ENCODE measurements at regions not wholly inside any gene's neighbourhood (a gene's known extent, or its start where the extent isn't known, plus 50 kb on each side); places are given as distances from the start of the nearest gene placed in this dataset.
"Not testable (repeated sequence)": the region's sequence is repeated elsewhere in the genome, so short reads cannot be mapped to it uniquely, and the experiment has no call there.

GRCh38 chr10:34013235-34013634 is 678.8 kb upstream of the NRP1 start:
- FAIRE-seq = no peak

- no peak for FAIRE-seq
These were observed 676.4 kb upstream of the NRP1 start for GRCh38 chr10:34010891-34011290.

GRCh38 chr10:34010228-34010627 is 675.8 kb upstream of the NRP1 start:
- FAIRE-seq = not testable (repeated sequence)

GRCh38 chr10:34008656-34009055 is 674.2 kb upstream of the NRP1 start:
- FAIRE-seq = no peak

GRCh38 chr10:34006471-34006870 is 672.0 kb upstream of the NRP1 start:
- no peak for FAIRE-seq

- no peak for FAIRE-seq
These were observed 669.1 kb upstream of the NRP1 start for GRCh38 chr10:34003561-34003960.

- no peak for FAIRE-seq
These were observed 668.4 kb upstream of the NRP1 start for GRCh38 chr10:34002896-34003295.

- FAIRE-seq = no peak
These were observed 667.4 kb upstream of the NRP1 start for GRCh38 chr10:34001831-34002230.

GRCh38 chr10:34001087-34001580 is 666.7 kb upstream of the NRP1 start:
- peak; percentile 76 for FAIRE-seq

GRCh38 chr10:33993917-33994316 is 659.5 kb upstream of the NRP1 start:
- no peak for FAIRE-seq

GRCh38 chr10:33991924-33992323 is 657.5 kb upstream of the NRP1 start:
- no peak for FAIRE-seq

GRCh38 chr10:33986515-33986914 is 652.0 kb upstream of the NRP1 start:
- FAIRE-seq = no peak

GRCh38 chr10:33986016-33986415 is 651.5 kb upstream of the NRP1 start:
- no peak for FAIRE-seq

- no peak for FAIRE-seq
These were observed 648.5 kb upstream of the NRP1 start for GRCh38 chr10:33982995-33983394.

GRCh38 chr10:33981301-33981700 is 646.8 kb upstream of the NRP1 start:
- no peak for FAIRE-seq

- FAIRE-seq = no peak
These were observed 644.7 kb upstream of the NRP1 start for GRCh38 chr10:33979195-33979594.

- no peak for FAIRE-seq
These were observed 641.0 kb upstream of the NRP1 start for GRCh38 chr10:33975481-33975880.

GRCh38 chr10:33974976-33975478 is 640.6 kb upstream of the NRP1 start:
- FAIRE-seq = no peak

GRCh38 chr10:33968983-33969382 is 634.5 kb upstream of the NRP1 start:
- no peak for FAIRE-seq

GRCh38 chr10:33967606-33968120 is 633.2 kb upstream of the NRP1 start:
- FAIRE-seq = no peak

- FAIRE-seq = no peak
These were observed 632.5 kb upstream of the NRP1 start for GRCh38 chr10:33966946-33967345.

- FAIRE-seq = no peak
These were observed 631.5 kb upstream of the NRP1 start for GRCh38 chr10:33965795-33966581.

- FAIRE-seq = no peak
These were observed 629.3 kb upstream of the NRP1 start for GRCh38 chr10:33963729-33964128.

GRCh38 chr10:33956322-33956721 is 621.9 kb upstream of the NRP1 start:
- not testable (repeated sequence) for FAIRE-seq

- no peak for FAIRE-seq
These were observed 621.2 kb upstream of the NRP1 start for GRCh38 chr10:33955676-33956075.

All from islet of Langerhans (tissue), 1 donor.